H9 (cell line): ENCODE measurements at regions not wholly inside any gene's neighbourhood (a gene's known extent, or its start where the extent isn't known, plus 50 kb on each side); places are given as distances from the start of the nearest gene placed in this dataset.

ENCODE experiments used
- DNase-seq: peaks from one replicate; pipeline ENCODE4 v3.0.0-alpha.2; 2017
- H2AFZ ChIP-seq: one replicate; pipeline ENCODE4 v1.6.1; 2013; ENCODE audit warnings: mild to moderate bottlenecking, low read length, control low read depth, moderate library complexity
- H2AK5ac ChIP-seq: 2 replicates; pipeline ENCODE4 v1.6.1; 2013; ENCODE audit warnings: low read length, control low read depth, mixed read lengths; ENCODE audit not compliant: insufficient read length
- H2BK120ac ChIP-seq: one replicate; pipeline ENCODE4 v1.6.1; 2013; ENCODE audit warnings: low read depth, mild to moderate bottlenecking, low read length, control low read depth, inconsistent platforms; ENCODE audit not compliant: poor library complexity, severe bottlenecking
- H2BK12ac ChIP-seq: 2 replicates; pipeline ENCODE4 v1.6.1; 2013; ENCODE audit warnings: low read length, control low read depth, mixed read lengths, low read depth; ENCODE audit not compliant: insufficient read length
- H2BK15ac ChIP-seq: 2 replicates; pipeline ENCODE4 v1.6.1; 2013; ENCODE audit warnings: low read depth, low read length, control low read depth
- H2BK20ac ChIP-seq: one replicate; pipeline ENCODE4 v1.6.1; 2013; ENCODE audit warnings: low read depth, mild to moderate bottlenecking, low read length, control low read depth, inconsistent platforms; ENCODE audit not compliant: poor library complexity, severe bottlenecking
- H2BK5ac ChIP-seq: 2 replicates; pipeline ENCODE4 v1.6.1; 2013; ENCODE audit warnings: low read length, control low read depth, mixed read lengths; ENCODE audit not compliant: insufficient read length
- H3K14ac ChIP-seq: 2 replicates; pipeline ENCODE4 v1.6.1; 2013; ENCODE audit warnings: low read length, control low read depth; ENCODE audit not compliant: insufficient read depth
- H3K18ac ChIP-seq: 2 replicates; pipeline ENCODE4 v1.6.1; 2013; ENCODE audit warnings: low read depth, mild to moderate bottlenecking, mixed read lengths, low read length, control low read depth; ENCODE audit not compliant: insufficient read length
- H3K23ac ChIP-seq: 2 replicates; pipeline ENCODE4 v1.6.1; 2013; ENCODE audit warnings: low read length, control low read depth, mixed read lengths, low read depth; ENCODE audit not compliant: insufficient read length
- H3K23me2 ChIP-seq: 2 replicates; pipeline ENCODE4 v1.6.1; 2013; ENCODE audit warnings: low read depth, mild to moderate bottlenecking, mixed read lengths, low read length, control low read depth; ENCODE audit not compliant: insufficient read length, poor library complexity, severe bottlenecking
- H3K27ac ChIP-seq: 2 replicates; pipeline ENCODE4 v1.5.1; 2013; ENCODE audit warnings: low read length, control low read depth, mixed read lengths, low read depth; ENCODE audit not compliant: insufficient read length
- H3K27me3 ChIP-seq: 2 replicates; pipeline ENCODE4 v1.6.1; 2013; ENCODE audit warnings: low read length, control low read depth, inconsistent platforms; ENCODE audit not compliant: insufficient read depth
- H3K4ac ChIP-seq: 2 replicates; pipeline ENCODE4 v1.6.1; 2013; ENCODE audit warnings: low read depth, mild to moderate bottlenecking, control low read depth, inconsistent platforms, low read length, moderate library complexity
- H3K4me1 ChIP-seq: 2 replicates; pipeline ENCODE4 v1.6.1; 2013; ENCODE audit warnings: low read length, control low read depth, inconsistent platforms; ENCODE audit not compliant: insufficient read depth
- H3K4me2 ChIP-seq: 2 replicates; pipeline ENCODE4 v1.6.1; 2013; ENCODE audit warnings: low read length, control low read depth, mixed read lengths; ENCODE audit not compliant: insufficient read length, insufficient read depth
- H3K56ac ChIP-seq: 2 replicates; pipeline ENCODE4 v1.6.1; 2013; ENCODE audit warnings: low read depth, mild to moderate bottlenecking, mixed read lengths, low read length, control low read depth; ENCODE audit not compliant: insufficient read length
- H3K79me1 ChIP-seq: 2 replicates; pipeline ENCODE4 v1.6.1; 2013; ENCODE audit warnings: low read depth, mild to moderate bottlenecking, moderate library complexity, low read length, control low read depth, inconsistent platforms; ENCODE audit not compliant: insufficient read depth, poor library complexity, severe bottlenecking
- H3K79me2 ChIP-seq: 2 replicates; pipeline ENCODE4 v1.6.1; 2013; ENCODE audit warnings: low read length, control low read depth, inconsistent platforms; ENCODE audit not compliant: insufficient read depth
- H3K9ac ChIP-seq: 2 replicates; pipeline ENCODE4 v1.6.1; 2013; ENCODE audit warnings: low read length, control low read depth, mixed read lengths; ENCODE audit not compliant: insufficient read length; ENCODE audit errors: extremely low read depth
- H3K9me3 ChIP-seq: one replicate; pipeline ENCODE4 v1.6.1; 2013; ENCODE audit warnings: low read depth, low read length, inconsistent platforms; ENCODE audit not compliant: control insufficient read depth
- H3T11ph ChIP-seq: one replicate; pipeline ENCODE4 v1.6.1; 2013; ENCODE audit warnings: mild to moderate bottlenecking, low read length, control low read depth, inconsistent platforms
- H4K20me1 ChIP-seq: one replicate; pipeline ENCODE4 v1.6.1; 2013; ENCODE audit not compliant: control insufficient read depth, insufficient read length, insufficient read depth
- H4K5ac ChIP-seq: 2 replicates; pipeline ENCODE4 v1.6.1; 2013; ENCODE audit warnings: low read depth, mild to moderate bottlenecking, mixed read lengths, low read length, control low read depth; ENCODE audit not compliant: insufficient read length
- H4K8ac ChIP-seq: replicated peaks from 2 replicates; pipeline ENCODE4 v1.6.1; 2013; ENCODE audit warnings: low read length, control low read depth, mixed read lengths, low read depth; ENCODE audit not compliant: insufficient read length
- H4K91ac ChIP-seq: 2 replicates; pipeline ENCODE4 v1.6.1; 2013; ENCODE audit warnings: low read depth, mild to moderate bottlenecking, moderate library complexity, mixed read lengths, low read length, control low read depth; ENCODE audit not compliant: insufficient read length
- H3K27ac Mint-ChIP-seq, 3 experiments: 2 replicates in 2 of 3; 3 replicates in 1 of 3; pipeline ENCODE4 v1.8.0; 2020 to 2021; ENCODE audit warnings: mixed read lengths in 3 of 3, mild to moderate bottlenecking in 1 of 3, moderate library complexity in 1 of 3
- H3K27me3 Mint-ChIP-seq: 2 replicates; pipeline ENCODE4 v1.8.0; 2021; ENCODE audit warnings: low read depth, mild to moderate bottlenecking, moderate library complexity, mixed read lengths
- H3K36me3 Mint-ChIP-seq, 3 experiments: 2 replicates in 2 of 3; 3 replicates in 1 of 3; pipeline ENCODE4 v1.8.0; 2020 to 2021; ENCODE audit warnings: low read depth in 3 of 3, mixed read lengths in 3 of 3; ENCODE audit not compliant: insufficient read depth in 1 of 3
- H3K4me1 Mint-ChIP-seq, 2 experiments: 2 replicates each; pipeline ENCODE4 v1.8.0; 2020; ENCODE audit warnings: mixed read lengths in 2 of 2
- H3K4me3 Mint-ChIP-seq, 2 experiments: 2 replicates in 1 of 2; 3 replicates in 1 of 2; pipeline ENCODE4 v1.8.0; 2020 to 2021; ENCODE audit warnings: mild to moderate bottlenecking in 2 of 2, mixed read lengths in 2 of 2, moderate library complexity in 1 of 2
- H3K9me3 Mint-ChIP-seq, 2 experiments: 2 replicates in 1 of 2; 3 replicates in 1 of 2; pipeline ENCODE4 v1.8.0; 2020; ENCODE audit warnings: mild to moderate bottlenecking in 2 of 2, mixed read lengths in 2 of 2, moderate library complexity in 1 of 2
- CTCF ChIP-seq: fragments of 200-600 bp; sonication (generic); conservative IDR thresholded peaks from 3 replicates; pipeline ENCODE4 v1.8.0; 2021; ENCODE audit warnings: antibody characterized with exemption, mild to moderate bottlenecking
- WGBS: extraction: QIAGEN DNeasy Blood & Tissue Kit; methylation state at CpG from one replicate; pipeline ENCODE4 v1.1.7; 2013; ENCODE audit warnings: missing lambda C conversion rate, low lambda C conversion rate, mixed read lengths; ENCODE audit not compliant: insufficient read length; ENCODE audit errors: extremely low coverage; 5-methylcytosine and 5-hydroxymethylcytosine counted together

DNA sequence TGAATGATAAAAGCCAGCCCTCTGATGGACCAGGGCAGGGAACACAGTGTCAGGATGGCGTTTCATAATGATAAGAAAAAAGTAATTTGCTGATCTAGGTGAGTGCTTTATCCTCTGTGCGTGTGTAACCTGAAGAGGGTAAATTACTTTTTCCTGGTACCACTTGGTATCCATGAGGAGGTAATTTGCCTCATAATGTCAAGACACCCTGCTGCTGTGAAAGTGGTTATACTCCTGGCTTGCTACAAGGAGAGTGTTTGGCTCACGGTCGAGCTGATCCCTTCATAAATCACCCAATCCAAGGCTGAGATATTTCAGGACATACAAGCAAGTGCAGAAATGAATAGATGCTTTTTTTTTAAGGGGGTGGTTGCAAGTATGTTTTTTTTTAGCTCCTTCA is 207.2 kb upstream of the PGR start:
- Histone ChIP-seq H3K56ac (no peak overlapping the region), H2BK5ac (no peak overlapping the region), H3K23ac (no peak overlapping the region), H4K91ac (no peak overlapping the region), H2BK12ac (no peak overlapping the region), H3K79me1 (no peaks in the 10 kb centered on the region), H3K27ac (no peak overlapping the region), H2BK15ac (no peak overlapping the region), H4K20me1 (no peaks in the 10 kb centered on the region), H3K4me1 (no peaks in the 10 kb centered on the region), H3K23me2 (no peaks in the 10 kb centered on the region), H3T11ph (no peak overlapping the region), H2BK20ac (no peak overlapping the region), H3K9ac (no peak overlapping the region), H2BK120ac (no peak overlapping the region), H2AK5ac (no peak overlapping the region), H3K4me2 (no peak overlapping the region), H3K4ac (no peak overlapping the region), H3K9me3 (no peaks in the 10 kb centered on the region), H3K27me3 (no peaks in the 10 kb centered on the region), H3K14ac (no peak overlapping the region), H3K18ac (no peak overlapping the region), H2AFZ (no peak overlapping the region), H4K8ac (no peak overlapping the region), H3K79me2 (no peaks in the 10 kb centered on the region), H4K5ac (no peak overlapping the region)
- WGBS, result no CpG with 5 or more reads among the region's 4 CpGs
- DNase-seq, result no peak
- Mint-ChIP-seq H3K27ac (no peak overlapping the region), H3K4me1 (peaks cover 13 to 17% of the 10 kb centered on the region in 2 experiments), H3K4me3 (no peak overlapping the region; a peak in 1 of 5 replicates), H3K36me3 (no peaks in the 10 kb centered on the region), H3K9me3 (no peaks in the 10 kb centered on the region), H3K27me3 (no peaks in the 10 kb centered on the region; the same call in 1 of the 2 replicates)
- TF ChIP-seq CTCF, result no peak
